Naive thymus-derived CD4-positive, alpha-beta T cell (primary cell): ENCODE measurements at regions not wholly inside any gene's neighbourhood (a gene's known extent, or its start where the extent isn't known, plus 50 kb on each side); places are given as distances from the start of the nearest gene placed in this dataset.

ENCODE experiments used
- ATAC-seq: fragments of 150-1000 bp; cut with Tn5 transposase; 2 replicates; pipeline ENCODE4 v1.10.0; 2021; ENCODE audit warnings: mild to moderate bottlenecking, moderate library complexity
- CTCF ChIA-PET: fragments of 350-600 bp; sonication (Branson Sonifier 250); formaldehyde crosslinking; loops from one replicate; lab custom pipeline; 2021; ENCODE audit warnings: antibody characterized with exemption; lab: Charles Lee
- POLR2A ChIA-PET: fragments of 350-600 bp; sonication (Branson Sonifier 250); formaldehyde crosslinking; loops from one replicate; lab custom pipeline; 2021; ENCODE audit warnings: antibody characterized with exemption, inconsistent platforms; lab: Charles Lee
- DNase-seq, 9 donors: peaks; one replicate each; pipeline versions ENCODE4 v3.0.0 to v3.0.0-alpha.2; 2020 to 2022; ENCODE audit warnings: mixed read lengths in 1 of 9
- H3K27ac ChIP-seq: one replicate; pipeline ENCODE4 v1.7.0; 2013; ENCODE audit warnings: mild to moderate bottlenecking, low read depth, low read length, moderate library complexity
- H3K27me3 ChIP-seq, 2 donors: one replicate each; pipeline ENCODE4 v1.7.0; 2013; ENCODE audit warnings: low read length in 2 of 2, mild to moderate bottlenecking in 2 of 2, moderate library complexity in 2 of 2; ENCODE audit not compliant: control insufficient read depth in 2 of 2, insufficient read depth in 2 of 2
- H3K36me3 ChIP-seq, 3 experiments: 1 replicate in 2 of 3; 2 replicates in 1 of 3; pipeline ENCODE4 v1.7.0; 2013; ENCODE audit warnings: low read length in 3 of 3, mild to moderate bottlenecking in 3 of 3, moderate library complexity in 1 of 3; ENCODE audit not compliant: insufficient read depth in 3 of 3, control insufficient read depth in 2 of 3
- H3K4me1 ChIP-seq, 2 donors: one replicate each; pipeline ENCODE4 v1.7.0; 2013; ENCODE audit warnings: low read length in 2 of 2, mild to moderate bottlenecking in 2 of 2, moderate library complexity in 1 of 2; ENCODE audit not compliant: control insufficient read depth in 2 of 2, insufficient read depth in 2 of 2
- H3K4me3 ChIP-seq: 2 replicates; pipeline ENCODE4 v1.7.0; 2013; ENCODE audit warnings: mild to moderate bottlenecking, low read length
- H3K9me3 ChIP-seq, 3 experiments: 1 replicate in 2 of 3; 2 replicates in 1 of 3; pipeline ENCODE4 v1.7.0; 2013; ENCODE audit warnings: low read length in 3 of 3; ENCODE audit not compliant: control insufficient read depth in 2 of 3
- H3K27ac Mint-ChIP-seq, 9 donors: one replicate each; pipeline ENCODE4 v1.8.0; 2020 to 2022; ENCODE audit warnings: mixed read lengths in 9 of 9, mild to moderate bottlenecking in 8 of 9, moderate library complexity in 5 of 9, inconsistent platforms in 2 of 9
- H3K27me3 Mint-ChIP-seq, 5 donors: one replicate each; pipeline ENCODE4 v1.8.0; 2021 to 2022; ENCODE audit warnings: mixed read lengths in 5 of 5, mild to moderate bottlenecking in 1 of 5
- H3K36me3 Mint-ChIP-seq, 5 donors: one replicate each; pipeline ENCODE4 v1.8.0; 2020 to 2022; ENCODE audit warnings: mixed read lengths in 5 of 5, mild to moderate bottlenecking in 3 of 5, inconsistent platforms in 1 of 5
- H3K4me1 Mint-ChIP-seq, 7 donors: one replicate each; pipeline ENCODE4 v1.8.0; 2020 to 2022; ENCODE audit warnings: mixed read lengths in 7 of 7, mild to moderate bottlenecking in 3 of 7, inconsistent platforms in 1 of 7
- H3K4me3 Mint-ChIP-seq, 10 donors: one replicate each; pipeline ENCODE4 v1.8.0; 2020 to 2022; ENCODE audit warnings: mild to moderate bottlenecking in 10 of 10, mixed read lengths in 10 of 10, moderate library complexity in 6 of 10, inconsistent platforms in 2 of 10
- H3K9me3 Mint-ChIP-seq, 11 donors: one replicate each; pipeline ENCODE4 v1.8.0; 2020 to 2022; ENCODE audit warnings: mixed read lengths in 11 of 11, mild to moderate bottlenecking in 4 of 11, inconsistent platforms in 1 of 11, moderate library complexity in 1 of 11
- intact Hi-C, 2 donors: fragments of 100-400 bp; cut with micrococcal nuclease; formaldehyde crosslinking; loops; one replicate each; pipeline ENCODE4 v1.15.1; 2023

DNA sequence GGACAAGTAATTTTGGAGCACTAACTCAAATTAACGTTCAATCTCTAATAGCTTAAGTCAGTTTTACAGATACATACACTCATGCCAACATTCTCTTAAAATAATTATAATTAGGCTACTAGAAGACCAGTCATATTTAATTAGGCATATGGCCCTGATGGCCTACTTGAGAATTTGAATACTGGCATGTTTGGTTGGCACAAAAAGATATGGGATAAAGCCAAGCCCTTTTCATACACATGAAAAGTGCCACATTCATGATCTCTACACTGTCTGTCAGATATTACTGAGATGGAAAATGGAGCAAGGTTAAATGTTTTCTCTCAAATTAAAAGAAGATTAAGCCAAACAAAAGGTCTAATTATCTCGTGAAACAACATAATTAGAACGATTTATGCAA, 1091.0 kb downstream of the C4orf33 start:
- no peak for DNase-seq
- Mint-ChIP-seq H3K4me1 (no peaks in the 10 kb centered on the region), H3K36me3 (no peaks in the 10 kb centered on the region), H3K4me3 (no peak overlapping the region), H3K27me3 (no peaks in the 10 kb centered on the region), H3K9me3 (peaks cover 0 to 14% (median 5%) of the 10 kb centered on the region in 11 donors), H3K27ac (no peak overlapping the region)
- Histone ChIP-seq H3K9me3 (no peaks in the 10 kb centered on the region), H3K36me3 (no peaks in the 10 kb centered on the region), H3K27me3 (no peaks in the 10 kb centered on the region), H3K4me3 (no peak overlapping the region), H3K4me1 (no peaks in the 10 kb centered on the region), H3K27ac (no peak overlapping the region)
- intact Hi-C loops, result no loop called here
- ChIA-PET POLR2A (no interaction called here), CTCF (no interaction called here)
- ATAC-seq, result no peak

DNA sequence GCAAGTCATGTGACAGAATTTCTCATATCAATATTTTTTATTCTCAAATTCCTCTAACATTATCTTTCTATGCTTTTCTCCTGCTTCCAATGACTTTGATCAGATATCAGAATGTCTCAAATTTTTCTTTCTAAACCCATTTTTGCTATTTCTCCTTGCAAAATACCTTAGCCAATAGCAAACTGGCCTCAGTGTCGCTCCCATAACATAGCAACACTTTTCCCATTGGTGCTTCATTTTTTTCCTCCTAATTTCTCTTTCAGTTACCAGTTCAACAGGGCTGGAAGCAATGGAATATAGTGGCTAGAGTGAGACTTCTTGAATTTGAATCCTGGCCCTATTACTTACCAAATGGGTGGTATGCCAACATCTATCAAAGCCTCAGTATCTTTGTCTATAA, 1091.6 kb downstream of the C4orf33 start:
- ChIA-PET POLR2A (no interaction called here), CTCF (no interaction called here)
- H3K9me3 ChIP-seq, result no peaks in the 10 kb centered on the region
- DNase-seq, result no peak
- no peak overlapping the region for H3K4me3 ChIP-seq
- no peak overlapping the region for H3K27ac Mint-ChIP-seq
- ATAC-seq, result no peak
- no peaks in the 10 kb centered on the region for H3K4me1 Mint-ChIP-seq
- H3K9me3 Mint-ChIP-seq, result peaks cover 0 to 16% (median 6%) of the 10 kb centered on the region in 11 donors
- intact Hi-C loops, result no loop called here
- no peak overlapping the region for H3K27ac ChIP-seq
- H3K4me1 ChIP-seq, result no peaks in the 10 kb centered on the region
- no peaks in the 10 kb centered on the region for H3K27me3 Mint-ChIP-seq
- H3K4me3 Mint-ChIP-seq, result no peak overlapping the region
- no peaks in the 10 kb centered on the region for H3K36me3 Mint-ChIP-seq
- no peaks in the 10 kb centered on the region for H3K27me3 ChIP-seq
- no peaks in the 10 kb centered on the region for H3K36me3 ChIP-seq

- ChIA-PET POLR2A (no interaction called here), CTCF (no interaction called here)
- DNase-seq (no peak), ATAC-seq (no peak)
- Histone ChIP-seq H3K27ac (no peak overlapping the region), H3K4me3 (no peak overlapping the region), H3K36me3 (no peaks in the 10 kb centered on the region), H3K9me3 (no peaks in the 10 kb centered on the region), H3K27me3 (no peaks in the 10 kb centered on the region), H3K4me1 (no peaks in the 10 kb centered on the region)
- no peaks in the 10 kb centered on the region for H3K36me3 Mint-ChIP-seq
- H3K4me1 Mint-ChIP-seq, result no peaks in the 10 kb centered on the region
- H3K27ac Mint-ChIP-seq, result no peak overlapping the region
- intact Hi-C loops, result no loop called here
- no peaks in the 10 kb centered on the region for H3K27me3 Mint-ChIP-seq
- peaks cover 0 to 19% (median 6%) of the 10 kb centered on the region in 11 donors for H3K9me3 Mint-ChIP-seq
- no peak overlapping the region for H3K4me3 Mint-ChIP-seq
Measured at GRCh38 chr4:130192787-130193186, 1096.8 kb downstream of the C4orf33 start.

DNA sequence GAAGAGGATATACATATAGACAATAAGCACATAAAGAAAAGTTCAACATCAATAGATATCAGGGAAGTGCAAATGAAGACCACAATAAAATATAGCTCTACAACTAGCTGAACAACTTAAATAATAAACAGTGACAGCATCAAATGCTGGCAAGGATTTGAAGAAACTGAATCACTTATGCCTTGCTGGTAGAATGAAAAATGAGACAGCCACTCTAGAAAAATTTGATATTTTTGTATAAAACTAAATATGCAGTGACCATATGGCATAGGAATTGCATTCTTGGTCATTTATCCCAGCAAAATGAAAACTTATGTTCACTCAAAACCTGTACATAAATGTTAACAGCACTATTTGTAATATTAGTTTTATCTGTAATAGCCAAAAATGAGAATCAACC, 1102.0 kb downstream of the C4orf33 start:
- ATAC-seq (no peak), DNase-seq (no peak)
- no peaks in the 10 kb centered on the region for H3K4me1 ChIP-seq
- no peaks in the 10 kb centered on the region for H3K36me3 ChIP-seq
- H3K4me1 Mint-ChIP-seq, result no peaks in the 10 kb centered on the region
- peaks cover 0 to 4% (median 0%) of the 10 kb centered on the region in 3 experiments for H3K9me3 ChIP-seq
- POLR2A ChIA-PET, result no interaction called here
- intact Hi-C loops, result no loop called here
- peaks cover 0 to 4% (median 0%) of the 10 kb centered on the region in 5 donors for H3K36me3 Mint-ChIP-seq
- H3K4me3 Mint-ChIP-seq, result no peak overlapping the region
- H3K27me3 Mint-ChIP-seq, result no peaks in the 10 kb centered on the region
- CTCF ChIA-PET, result no interaction called here
- H3K9me3 Mint-ChIP-seq, result peaks cover 0 to 17% (median 6%) of the 10 kb centered on the region in 11 donors
- H3K4me3 ChIP-seq, result no peak overlapping the region
- no peak overlapping the region for H3K27ac Mint-ChIP-seq
- H3K27ac ChIP-seq, result no peak overlapping the region
- no peaks in the 10 kb centered on the region for H3K27me3 ChIP-seq

- DNase-seq (no peak), ATAC-seq (peak; percentile 20)
- peaks cover 0 to 24% (median 6%) of the 10 kb centered on the region in 11 donors for H3K9me3 Mint-ChIP-seq
- no peaks in the 10 kb centered on the region for H3K27me3 Mint-ChIP-seq
- intact Hi-C loops, result no loop called here
- no peaks in the 10 kb centered on the region for H3K36me3 ChIP-seq
- no peaks in the 10 kb centered on the region for H3K4me1 Mint-ChIP-seq
- H3K27ac Mint-ChIP-seq, result no peak overlapping the region
- H3K4me1 ChIP-seq, result no peaks in the 10 kb centered on the region
- POLR2A ChIA-PET, result no interaction called here
- CTCF ChIA-PET, result no interaction called here
- no peaks in the 10 kb centered on the region for H3K27me3 ChIP-seq
- H3K9me3 ChIP-seq, result peaks cover 0 to 4% (median 0%) of the 10 kb centered on the region in 3 experiments
- H3K27ac ChIP-seq, result no peak overlapping the region
- no peak overlapping the region for H3K4me3 Mint-ChIP-seq
- H3K36me3 Mint-ChIP-seq, result peaks cover 0 to 4% (median 0%) of the 10 kb centered on the region in 5 donors
- H3K4me3 ChIP-seq, result no peak overlapping the region
Measured at GRCh38 chr4:130203571-130203970, 1107.6 kb downstream of the C4orf33 start.

GRCh38 chr4:130210864-130211263, 1114.9 kb downstream of the C4orf33 start:
- intact Hi-C loops, result no loop called here
- Histone ChIP-seq H3K9me3 (no peaks in the 10 kb centered on the region), H3K4me3 (no peak overlapping the region), H3K27me3 (no peaks in the 10 kb centered on the region), H3K36me3 (no peaks in the 10 kb centered on the region), H3K27ac (no peak overlapping the region), H3K4me1 (no peaks in the 10 kb centered on the region)
- H3K9me3 Mint-ChIP-seq, result peaks cover 0 to 8% (median 0%) of the 10 kb centered on the region in 11 donors
- no peak overlapping the region for H3K27ac Mint-ChIP-seq
- ATAC-seq (no peak), DNase-seq (no peak)
- ChIA-PET CTCF (no interaction called here), POLR2A (no interaction called here)
- no peak overlapping the region for H3K4me3 Mint-ChIP-seq
- no peaks in the 10 kb centered on the region for H3K36me3 Mint-ChIP-seq
- no peaks in the 10 kb centered on the region for H3K27me3 Mint-ChIP-seq
- no peaks in the 10 kb centered on the region for H3K4me1 Mint-ChIP-seq

GRCh38 chr4:130214268-130214667, 1118.3 kb downstream of the C4orf33 start:
- DNase-seq, result no peak
- no peak overlapping the region for H3K4me3 ChIP-seq
- no peaks in the 10 kb centered on the region for H3K4me1 ChIP-seq
- no peak for ATAC-seq
- H3K4me3 Mint-ChIP-seq, result no peak overlapping the region
- H3K27ac Mint-ChIP-seq, result no peak overlapping the region
- no peak overlapping the region for H3K27ac ChIP-seq
- POLR2A ChIA-PET, result no interaction called here
- H3K9me3 ChIP-seq, result no peaks in the 10 kb centered on the region
- H3K36me3 Mint-ChIP-seq, result no peaks in the 10 kb centered on the region
- no peaks in the 10 kb centered on the region for H3K27me3 ChIP-seq
- H3K36me3 ChIP-seq, result no peaks in the 10 kb centered on the region
- intact Hi-C loops, result no loop called here
- no peaks in the 10 kb centered on the region for H3K27me3 Mint-ChIP-seq
- CTCF ChIA-PET, result no interaction called here
- peaks cover 0 to 4% (median 0%) of the 10 kb centered on the region in 11 donors for H3K9me3 Mint-ChIP-seq
- no peaks in the 10 kb centered on the region for H3K4me1 Mint-ChIP-seq
